SH-SY5Y (cell line): ENCODE measurements at regions not wholly inside any gene's neighbourhood (a gene's known extent, or its start where the extent isn't known, plus 50 kb on each side); places are given as distances from the start of the nearest gene placed in this dataset.

ENCODE experiments used
- GATA2 ChIP-seq: IDR thresholded peaks from 2 replicates; pipeline ENCODE4 v1.6.1; 2011; ENCODE audit warnings: mild to moderate bottlenecking, low read depth, low read length
- GATA3 ChIP-seq: IDR thresholded peaks from 2 replicates; pipeline ENCODE4 v1.6.1; 2011; ENCODE audit warnings: low read depth, mild to moderate bottlenecking, low read length, moderate library complexity

GRCh38 chr7:1370738-1371137 is 88.5 kb downstream of the MICALL2 start:
- TF ChIP-seq GATA2 (no peak), GATA3 (no peak)
